AG08395 (cell line): ENCODE measurements at regions not wholly inside any gene's neighbourhood (a gene's known extent, or its start where the extent isn't known, plus 50 kb on each side); places are given as distances from the start of the nearest gene placed in this dataset.
A peak's percentile ranks its signal among the peaks of the same experiment; 100 is the strongest.

Experiments
- DNase-seq: peaks from one replicate; pipeline ENCODE4 v3.0.0; 2012; ENCODE audit warnings: mixed read lengths, low spot score

- DNase-seq = no peak
These were observed 330.6 kb upstream of the PMFBP1 start for GRCh38 chr16:72502594-72503005.

GRCh38 chr16:72501739-72502593, 330.0 kb upstream of the PMFBP1 start:
- peak; percentile 83 for DNase-seq

- no peak for DNase-seq
These were observed 328.6 kb upstream of the PMFBP1 start for GRCh38 chr16:72500545-72500944.

GRCh38 chr16:72493716-72494415, 321.9 kb upstream of the PMFBP1 start:
- peak; percentile 24 for DNase-seq

GRCh38 chr16:72487283-72487682, 315.3 kb upstream of the PMFBP1 start:
- no peak for DNase-seq

GRCh38 chr16:72482695-72483094, 310.7 kb upstream of the PMFBP1 start:
- DNase-seq = no peak

GRCh38 chr16:72481419-72481818, 309.5 kb upstream of the PMFBP1 start:
- DNase-seq = no peak

- peak; percentile 9 for DNase-seq
These were observed 309.0 kb upstream of the PMFBP1 start for GRCh38 chr16:72480911-72481310.

GRCh38 chr16:72475688-72476087, 303.7 kb upstream of the PMFBP1 start:
- DNase-seq = no peak

- DNase-seq = peak; percentile 72
These were observed 302.7 kb upstream of the PMFBP1 start for GRCh38 chr16:72474501-72475123.

GRCh38 chr16:72473631-72474030, 301.7 kb upstream of the PMFBP1 start:
- no peak for DNase-seq

- DNase-seq = no peak
These were observed 299.5 kb upstream of the PMFBP1 start for GRCh38 chr16:72471317-72471924.

GRCh38 chr16:72470541-72470940, 298.6 kb upstream of the PMFBP1 start:
- DNase-seq = no peak

- no peak for DNase-seq
These were observed 298.0 kb upstream of the PMFBP1 start for GRCh38 chr16:72469932-72470331.

GRCh38 chr16:72468582-72468981, 296.6 kb upstream of the PMFBP1 start:
- no peak for DNase-seq

GRCh38 chr16:72467157-72467759, 295.3 kb upstream of the PMFBP1 start:
- peak; percentile 38 for DNase-seq

- no peak for DNase-seq
These were observed 292.8 kb upstream of the PMFBP1 start for GRCh38 chr16:72464597-72465368.

GRCh38 chr16:72464052-72464451, 292.1 kb upstream of the PMFBP1 start:
- DNase-seq = no peak

- no peak for DNase-seq
These were observed 286.1 kb upstream of the PMFBP1 start for GRCh38 chr16:72458035-72458434.

GRCh38 chr16:72457243-72457940, 285.4 kb upstream of the PMFBP1 start:
- DNase-seq = no peak
